Astrocyte (in vitro differentiated cells and primary cell): ENCODE measurements at regions not wholly inside any gene's neighbourhood (a gene's known extent, or its start where the extent isn't known, plus 50 kb on each side); places are given as distances from the start of the nearest gene placed in this dataset.

ENCODE experiments used
- EZH2 ChIP-seq: IDR thresholded peaks from 2 replicates; pipeline ENCODE4 v1.6.1; 2012; ENCODE audit warnings: mild to moderate bottlenecking, low read length, inconsistent platforms; ENCODE audit not compliant: insufficient read depth
- TF ChIP-seq, protein P1 (sequence below): IDR thresholded peaks from 2 replicates; pipeline ENCODE4 v1.5.1; 2011; ENCODE audit warnings: low read depth, mild to moderate bottlenecking, inconsistent platforms, low read length, moderate library complexity; ENCODE audit not compliant: insufficient read depth

DNA sequence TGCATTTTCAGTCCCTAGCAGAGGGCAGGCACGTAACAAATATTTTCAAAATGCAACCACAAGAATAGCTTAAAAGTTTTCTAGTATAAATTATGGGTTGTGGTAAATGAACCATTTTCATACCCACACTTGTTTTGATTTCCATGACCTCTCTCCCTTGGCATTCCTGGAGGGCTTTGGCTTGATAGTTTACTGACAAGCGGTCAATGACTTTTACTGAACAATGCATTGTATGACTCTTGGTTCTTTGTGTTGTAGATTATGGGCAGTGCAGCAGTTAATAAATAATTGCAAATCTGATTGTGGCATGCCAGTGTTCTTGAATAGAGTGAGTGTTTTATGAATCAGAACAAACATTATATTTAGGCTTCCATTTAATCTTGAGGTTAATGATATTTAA is 285.2 kb upstream of the ARX start:
- TF ChIP-seq, protein P1, sequence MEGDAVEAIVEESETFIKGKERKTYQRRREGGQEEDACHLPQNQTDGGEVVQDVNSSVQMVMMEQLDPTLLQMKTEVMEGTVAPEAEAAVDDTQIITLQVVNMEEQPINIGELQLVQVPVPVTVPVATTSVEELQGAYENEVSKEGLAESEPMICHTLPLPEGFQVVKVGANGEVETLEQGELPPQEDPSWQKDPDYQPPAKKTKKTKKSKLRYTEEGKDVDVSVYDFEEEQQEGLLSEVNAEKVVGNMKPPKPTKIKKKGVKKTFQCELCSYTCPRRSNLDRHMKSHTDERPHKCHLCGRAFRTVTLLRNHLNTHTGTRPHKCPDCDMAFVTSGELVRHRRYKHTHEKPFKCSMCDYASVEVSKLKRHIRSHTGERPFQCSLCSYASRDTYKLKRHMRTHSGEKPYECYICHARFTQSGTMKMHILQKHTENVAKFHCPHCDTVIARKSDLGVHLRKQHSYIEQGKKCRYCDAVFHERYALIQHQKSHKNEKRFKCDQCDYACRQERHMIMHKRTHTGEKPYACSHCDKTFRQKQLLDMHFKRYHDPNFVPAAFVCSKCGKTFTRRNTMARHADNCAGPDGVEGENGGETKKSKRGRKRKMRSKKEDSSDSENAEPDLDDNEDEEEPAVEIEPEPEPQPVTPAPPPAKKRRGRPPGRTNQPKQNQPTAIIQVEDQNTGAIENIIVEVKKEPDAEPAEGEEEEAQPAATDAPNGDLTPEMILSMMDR: no peak
- TF ChIP-seq EZH2: no peak
